NCI-H2196 treated with DMSO at 0.1 percent for 48 hours (cell line): ENCODE measurements at regions not wholly inside any gene's neighbourhood (a gene's known extent, or its start where the extent isn't known, plus 50 kb on each side); places are given as distances from the start of the nearest gene placed in this dataset.

Experiments used
- DNase-seq: peaks from one replicate; lab custom pipeline; 2025; ENCODE audit not compliant: unreplicated experiment; lab: John Stamatoyannopoulos, UW

- no peak for DNase-seq
Measured at GRCh38 chr13:103573446-103573845, 507.2 kb upstream of the SLC10A2 start.

DNA sequence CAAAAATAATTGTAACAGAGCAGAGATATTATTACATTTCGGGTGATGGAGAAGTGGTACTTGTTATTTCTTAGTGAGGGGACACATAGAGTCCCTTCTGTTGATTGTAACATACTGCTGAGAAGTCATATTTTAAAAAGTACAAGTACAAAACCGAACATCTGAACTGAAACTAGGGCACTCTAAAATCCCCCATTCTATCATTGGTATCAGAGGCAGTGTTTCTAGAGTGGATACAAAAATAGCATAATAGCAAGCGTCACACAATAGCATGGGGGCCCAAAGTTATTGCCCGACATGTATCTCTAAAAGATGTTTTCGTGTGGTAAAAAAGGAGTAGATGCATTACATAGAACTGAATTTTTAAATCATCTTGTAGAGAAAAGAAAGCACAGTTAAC is 502.1 kb upstream of the SLC10A2 start:
- DNase-seq: no peak

DNA sequence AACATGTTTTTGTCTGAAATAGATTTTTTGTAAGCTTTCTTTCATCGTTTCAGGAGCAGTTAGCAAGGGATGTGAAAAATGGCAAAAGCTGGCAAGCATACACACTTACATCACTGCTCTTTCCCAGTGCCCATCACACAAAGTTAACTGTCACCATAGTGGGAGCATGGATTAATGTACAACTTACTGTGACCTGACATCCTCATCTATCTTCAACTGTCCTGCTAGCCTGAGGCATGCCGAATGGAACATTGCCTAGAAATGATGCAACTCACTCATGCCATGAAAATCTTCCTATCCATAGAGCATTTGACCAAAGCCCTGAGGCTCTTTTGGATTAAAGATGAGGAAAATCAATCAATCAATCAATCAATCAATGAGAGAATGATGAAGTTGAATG is 491.7 kb upstream of the SLC10A2 start:
- DNase-seq: no peak

GRCh38 chr13:103556681-103557080 is 490.5 kb upstream of the SLC10A2 start:
- DNase-seq: no peak

DNA sequence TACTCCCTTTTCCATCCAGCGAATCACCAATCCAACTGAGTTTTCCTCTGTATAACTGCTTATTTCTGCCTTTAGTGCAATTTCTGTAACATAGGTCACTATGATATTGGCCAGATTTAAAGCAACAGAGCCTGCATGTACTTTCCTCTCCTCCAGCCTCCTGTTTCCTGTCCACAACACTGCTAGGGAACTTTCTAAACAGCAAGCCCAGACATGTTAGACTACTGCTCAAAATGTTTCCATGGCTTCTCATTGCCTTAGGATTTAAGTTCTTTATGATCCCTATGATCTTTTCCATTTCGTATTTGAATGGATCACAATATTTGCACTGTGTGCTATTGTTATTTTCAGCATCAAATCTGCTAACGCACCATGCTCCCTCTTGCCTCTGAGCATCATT is 481.7 kb upstream of the SLC10A2 start:
- DNase-seq: no peak

GRCh38 chr13:103546271-103546670 is 480.1 kb upstream of the SLC10A2 start:
- DNase-seq: no peak

GRCh38 chr13:103542648-103543047 is 476.4 kb upstream of the SLC10A2 start:
- DNase-seq: no peak

GRCh38 chr13:103540382-103540765 is 474.2 kb upstream of the SLC10A2 start:
- no peak for DNase-seq

DNA sequence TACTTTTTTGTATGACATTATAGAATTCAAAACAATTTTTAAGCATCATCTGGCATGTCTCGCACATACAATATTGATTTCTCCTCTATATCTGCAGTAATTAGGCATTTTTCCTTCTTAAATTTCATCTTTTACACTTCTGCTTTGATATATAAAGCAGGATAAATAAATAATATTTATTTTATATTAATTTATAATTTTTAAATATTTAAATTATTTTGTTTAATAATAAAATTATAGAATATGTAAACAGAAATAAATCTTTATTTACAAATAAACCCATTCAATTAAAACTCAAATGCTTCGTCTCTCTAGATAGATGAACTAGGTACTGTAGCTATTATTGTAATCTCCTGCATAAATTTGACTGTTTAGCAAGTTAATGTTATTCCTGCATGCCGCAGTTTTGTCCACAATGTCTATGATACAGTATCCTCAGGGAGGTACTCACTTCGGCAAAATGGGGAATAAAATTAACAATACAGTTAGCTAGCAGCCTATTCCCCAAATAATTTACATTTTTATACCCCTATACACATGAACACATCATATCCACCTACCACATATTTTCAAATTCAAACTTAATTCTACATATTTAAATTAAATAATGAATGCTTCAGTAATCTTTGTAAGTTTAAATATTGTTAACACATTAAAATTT is 473.6 kb upstream of the SLC10A2 start:
- DNase-seq: no peak

GRCh38 chr13:103539265-103539664 is 473.0 kb upstream of the SLC10A2 start:
- DNase-seq: no peak

- DNase-seq: no peak
Measured at GRCh38 chr13:103537616-103538015, 471.4 kb upstream of the SLC10A2 start.

- no peak for DNase-seq
Measured at GRCh38 chr13:103531278-103531677, 465.1 kb upstream of the SLC10A2 start.

GRCh38 chr13:103528437-103528836 is 462.2 kb upstream of the SLC10A2 start:
- DNase-seq: no peak

DNA sequence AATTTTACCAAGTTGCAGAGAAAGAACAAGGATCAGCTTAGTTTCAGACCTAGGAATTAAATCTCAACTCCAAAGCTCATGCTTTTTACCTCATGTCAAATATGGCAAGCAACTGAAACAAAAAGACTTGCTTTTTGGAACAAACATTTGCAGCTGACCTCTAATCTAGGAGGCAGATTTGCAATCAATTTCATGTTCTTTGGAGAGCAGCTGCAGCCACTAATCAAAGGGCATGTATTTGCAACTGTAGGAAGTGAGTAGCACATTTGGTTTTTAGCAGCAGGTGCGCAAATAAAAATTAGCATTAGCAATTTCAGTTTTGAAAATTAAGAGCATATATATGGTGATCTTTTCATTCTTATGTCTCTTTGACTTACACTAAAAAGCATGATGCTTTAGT is 459.3 kb upstream of the SLC10A2 start:
- DNase-seq: no peak

DNA sequence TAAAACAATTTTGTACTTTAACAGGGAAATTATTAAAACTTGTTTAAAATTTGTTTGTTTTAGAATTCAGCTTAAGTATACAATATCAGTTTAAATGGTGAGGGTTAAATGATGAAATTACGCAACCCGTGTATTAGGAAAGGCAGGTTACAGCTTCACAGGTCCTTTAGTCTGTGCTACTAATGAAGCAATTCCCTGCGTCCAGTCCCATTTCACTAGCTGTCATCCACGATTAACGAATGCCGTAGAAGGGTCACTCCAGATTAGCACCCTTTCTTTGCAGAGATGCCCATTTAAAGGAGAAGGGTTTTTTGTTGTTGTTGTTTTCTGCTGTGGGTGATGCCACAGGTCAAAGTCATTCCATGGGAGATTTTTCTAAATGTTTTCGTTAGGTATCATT is 457.6 kb upstream of the SLC10A2 start:
- no peak for DNase-seq

DNA sequence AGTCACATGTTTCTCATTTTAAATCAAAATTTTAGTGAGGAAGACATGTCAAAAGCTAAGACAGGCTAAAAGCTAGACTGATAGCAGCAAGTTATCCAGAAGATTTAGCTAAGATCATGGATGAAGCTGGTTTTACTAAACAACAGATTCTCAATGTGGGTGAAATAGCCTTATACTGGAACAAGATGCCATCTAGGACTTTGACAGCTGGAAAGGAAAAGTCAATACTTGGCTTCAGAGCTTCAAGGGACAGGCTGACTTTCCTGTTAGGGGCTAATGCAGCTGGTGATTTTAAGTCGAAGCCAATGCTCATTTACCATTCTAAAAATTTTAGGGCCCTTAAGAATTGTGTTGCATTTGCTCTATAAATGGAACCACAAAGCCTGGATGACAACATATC is 455.3 kb upstream of the SLC10A2 start:
- no peak for DNase-seq

- DNase-seq: no peak
Measured at GRCh38 chr13:103517768-103518102, 451.5 kb upstream of the SLC10A2 start.

GRCh38 chr13:103517066-103517767 is 451.0 kb upstream of the SLC10A2 start:
- DNase-seq: no peak

- DNase-seq: no peak
Measured at GRCh38 chr13:103516015-103516795, 450.0 kb upstream of the SLC10A2 start.

GRCh38 chr13:103515410-103515809 is 449.2 kb upstream of the SLC10A2 start:
- no peak for DNase-seq

DNA sequence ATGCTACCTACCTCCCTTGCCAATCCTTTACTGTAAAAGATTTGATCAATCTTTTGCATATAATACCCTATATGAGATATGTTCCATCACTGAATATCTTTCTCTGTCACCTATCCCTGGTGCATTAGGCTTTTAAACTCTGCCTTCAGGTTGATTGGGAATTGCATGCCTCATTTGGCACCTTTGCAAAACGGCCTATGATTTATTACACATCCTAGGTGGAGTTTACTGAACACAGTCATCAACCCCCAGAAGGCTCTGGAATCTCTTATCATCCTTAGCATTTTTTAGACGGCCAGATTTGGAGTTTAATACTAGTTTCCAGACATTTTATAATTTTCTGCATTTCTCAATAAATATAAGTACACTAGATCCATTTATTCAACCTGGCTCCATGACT is 448.4 kb upstream of the SLC10A2 start:
- no peak for DNase-seq

DNA sequence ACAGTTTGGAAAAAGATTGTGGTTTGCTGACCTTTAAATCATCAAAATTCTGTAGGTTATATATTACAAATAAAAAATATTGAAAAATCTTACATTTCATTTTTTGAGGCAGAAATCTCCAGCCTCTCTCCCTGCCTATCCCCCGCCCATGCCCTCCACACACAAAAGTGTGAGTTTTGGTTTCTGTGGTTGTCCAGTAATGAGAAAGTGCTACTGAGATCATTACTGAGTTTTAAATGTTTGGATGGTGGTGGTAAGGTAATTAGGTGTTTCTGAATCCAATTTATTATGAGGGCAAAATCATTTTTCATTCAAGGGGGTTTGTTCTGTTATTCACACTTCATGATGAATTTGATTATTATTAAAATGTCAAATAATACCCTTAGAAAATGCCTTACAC is 448.0 kb upstream of the SLC10A2 start:
- DNase-seq: no peak
